ENCODE measurements at regions not wholly inside any gene's neighbourhood (a gene's known extent, or its start where the extent isn't known, plus 50 kb on each side); places are given as distances from the start of the nearest gene placed in this dataset.

DNA sequence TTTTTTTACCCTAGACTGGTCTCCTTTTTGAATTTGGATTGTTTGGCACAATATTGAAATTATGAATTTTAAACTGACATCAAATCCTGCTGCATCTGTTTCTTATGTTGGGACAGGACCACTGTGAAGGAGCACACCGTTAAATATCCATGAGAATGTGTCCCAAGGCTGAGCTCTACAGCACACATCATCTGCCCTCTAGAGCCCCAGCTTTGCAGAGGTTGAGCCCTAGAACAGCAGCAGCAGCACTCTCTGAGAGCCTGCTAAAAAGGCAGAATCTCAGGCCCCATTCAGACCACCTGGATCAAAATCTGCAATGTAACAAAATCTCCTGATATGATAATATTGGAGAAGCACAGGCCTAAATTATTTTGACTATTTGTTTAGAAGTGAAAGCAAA, 192.1 kb upstream of the CCN2 start:
- no peak for TF ChIP-seq CTCF (optimal IDR thresholded peaks at IDR 0.05 in 1 of 3, IDR thresholded peaks at IDR 0.05 in 1 of 3, conservative IDR thresholded peaks at IDR 0.05 in 1 of 3; ENCODE audit: extremely low read depth in 1 of 3, insufficient read depth in 2 of 3, low read length in 3 of 3)
- TF ChIP-seq EZH2 (IDR thresholded peaks at IDR 0.05; ENCODE audit: low read length) = no peak

Measured in keratinocyte (primary cell).